T47D (cell line): ENCODE measurements at regions not wholly inside any gene's neighbourhood (a gene's known extent, or its start where the extent isn't known, plus 50 kb on each side); places are given as distances from the start of the nearest gene placed in this dataset.

Source experiments
- DNase-seq, 2 experiments: peaks; one replicate each; pipeline versions ENCODE4 v3.0.0 to v3.0.0-alpha.2; 2011 to 2012; ENCODE audit warnings: low read depth in 1 of 2, low spot score in 1 of 2
- JUND ChIP-seq: IDR thresholded peaks from 2 replicates; pipeline ENCODE4 v1.6.1; 2012; ENCODE audit warnings: low read depth
- in situ Hi-C: cut with HindIII; loops from 2 replicates; pipeline ENCODE4 v1.10.0; 2016; ENCODE audit warnings: low sequenced_read_pairs, low pct_unique_long_range_greater_than_20kb

- no peak for TF ChIP-seq JUND
- in situ Hi-C loops, result no loop called here
- DNase-seq, result no peak
Observed at GRCh38 chr11:104260456-104260855, 96.5 kb upstream of the PDGFD start.

GRCh38 chr11:104259121-104259610 lies 95.2 kb upstream of the PDGFD start:
- DNase-seq, result no peak
- TF ChIP-seq JUND, result no peak
- in situ Hi-C loops, result no loop called here

- in situ Hi-C loops, result no loop called here
- DNase-seq, result peak in 1 of 2 experiments; percentile 45
- TF ChIP-seq JUND, result no peak
Observed at GRCh38 chr11:104256525-104256924, 92.6 kb upstream of the PDGFD start.

GRCh38 chr11:104254347-104254746 lies 90.4 kb upstream of the PDGFD start:
- no peak for TF ChIP-seq JUND
- DNase-seq, result peak in 1 of 2 experiments; percentile 63

GRCh38 chr11:104246590-104246989 lies 82.6 kb upstream of the PDGFD start:
- no peak for TF ChIP-seq JUND
- DNase-seq, result no peak
- in situ Hi-C loops, result no loop called here

More at GRCh38 chr11:104254347-104254746, 90.4 kb upstream of the PDGFD start:
- in situ Hi-C loops, result no loop called here

- in situ Hi-C loops, result no loop called here
- DNase-seq, result no peak
- TF ChIP-seq JUND, result no peak
Observed at GRCh38 chr11:104238916-104239315, 75.0 kb upstream of the PDGFD start.

- TF ChIP-seq JUND, result no peak
- DNase-seq, result no peak
- in situ Hi-C loops, result no loop called here
Observed at GRCh38 chr11:104225047-104225446, 61.1 kb upstream of the PDGFD start.

GRCh38 chr11:104222464-104222863 lies 58.5 kb upstream of the PDGFD start:
- DNase-seq, result peak in 1 of 2 experiments; percentile 60
- in situ Hi-C loops, result no loop called here
- TF ChIP-seq JUND, result no peak

GRCh38 chr11:104221455-104221854 lies 57.5 kb upstream of the PDGFD start:
- TF ChIP-seq JUND, result no peak
- in situ Hi-C loops, result no loop called here
- DNase-seq, result no peak

GRCh38 chr11:104219096-104219495 lies 55.1 kb upstream of the PDGFD start:
- in situ Hi-C loops, result no loop called here
- no peak for TF ChIP-seq JUND
- DNase-seq, result no peak

GRCh38 chr11:104214517-104214916 lies 50.6 kb upstream of the PDGFD start:
- in situ Hi-C loops, result no loop called here
- DNase-seq, result no peak
- TF ChIP-seq JUND, result no peak
